ENCODE measurements at regions not wholly inside any gene's neighbourhood (a gene's known extent, or its start where the extent isn't known, plus 50 kb on each side); places are given as distances from the start of the nearest gene placed in this dataset.

DNA sequence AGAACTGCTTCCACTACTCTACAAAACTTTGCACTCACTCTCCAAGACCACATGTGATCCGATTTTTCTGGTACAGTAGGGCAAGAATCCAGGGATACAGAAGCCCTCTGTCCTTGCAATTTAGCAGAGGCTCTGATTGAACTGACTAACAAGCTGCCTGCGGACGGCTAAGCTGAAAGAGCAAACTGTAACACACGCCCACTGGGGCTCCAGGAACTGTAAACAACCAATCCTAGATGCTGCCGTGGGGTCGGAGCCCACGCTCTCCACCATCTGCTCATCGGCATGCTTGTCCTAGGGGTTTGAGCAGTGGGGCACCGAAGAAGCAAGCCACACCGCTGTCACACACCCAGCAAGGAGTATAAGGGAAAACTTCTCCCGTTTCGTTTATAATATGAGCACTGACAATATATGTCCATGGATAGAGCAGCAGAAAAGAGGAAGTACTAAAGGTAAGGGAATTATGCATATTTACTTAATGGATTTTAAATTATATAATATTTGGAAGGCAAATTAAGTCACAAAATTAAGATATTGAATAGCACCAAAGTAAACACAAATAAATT, 634.4 kb upstream of the POT1 start:
- TF ChIP-seq CTCF (IDR thresholded peaks at IDR 0.05; ENCODE audit: insufficient read depth, low read length, poor library complexity, severe bottlenecking) (no peak), EZH2phosphoT487 (conservative IDR thresholded peaks at IDR 0.05; ENCODE audit: low read length) (no peak)
